T-helper 1 cell treated with Interleukin-12 subunit alpha and Interleukin-12 subunit beta and Interleukin-4 antibody, amounts not matched to agents 30 ng/mL and 1 ng/mL, for 36 hours (primary cell): ENCODE measurements at regions not wholly inside any gene's neighbourhood (a gene's known extent, or its start where the extent isn't known, plus 50 kb on each side); places are given as distances from the start of the nearest gene placed in this dataset.
"Not testable (repeated sequence)": the region's sequence is repeated elsewhere in the genome, so short reads cannot be mapped to it uniquely, and the experiment has no call there.

ENCODE experiments used
- intact Hi-C: fragments of 100-400 bp; cut with micrococcal nuclease; formaldehyde crosslinking; loops from one replicate; pipeline ENCODE4 v1.15.1; 2024

DNA sequence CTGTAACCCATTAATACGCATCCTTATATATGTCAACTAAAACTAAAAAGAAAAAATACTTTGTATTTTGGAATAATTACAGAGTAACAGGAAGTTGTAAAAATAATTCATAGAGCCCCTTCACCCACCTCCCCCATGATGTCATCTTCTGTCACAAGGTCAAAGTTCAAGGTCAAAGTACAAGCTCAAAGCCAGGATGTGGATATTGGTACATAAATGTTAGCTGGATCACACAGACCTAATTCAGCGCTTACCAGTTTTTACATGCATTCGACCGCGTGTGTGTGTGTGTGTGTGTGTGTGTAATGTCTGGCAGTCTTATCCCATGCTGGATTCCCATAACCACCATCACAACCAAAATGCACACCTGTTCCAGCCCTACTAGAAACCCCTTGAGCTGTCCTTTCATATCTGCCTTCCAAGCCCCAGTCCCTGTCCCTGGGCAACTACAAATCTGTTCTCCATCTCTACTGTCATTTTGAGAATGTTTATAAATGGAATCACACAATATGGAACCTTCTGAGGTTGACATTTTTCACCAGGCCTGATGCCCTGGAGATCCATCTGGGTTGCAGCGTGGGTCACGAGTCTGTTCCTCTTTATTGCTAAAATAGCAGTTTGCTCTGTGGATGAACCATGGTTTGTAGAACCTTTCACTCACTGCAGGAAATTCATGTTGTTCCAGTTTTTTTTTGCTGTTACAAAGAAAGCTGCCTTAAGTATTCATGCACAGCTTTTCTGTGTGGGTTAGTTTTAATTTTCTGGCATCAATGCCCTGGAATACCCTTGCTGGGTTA lies 153.6 kb upstream of the PITRM1 start:
- intact Hi-C loops = no loop called here

DNA sequence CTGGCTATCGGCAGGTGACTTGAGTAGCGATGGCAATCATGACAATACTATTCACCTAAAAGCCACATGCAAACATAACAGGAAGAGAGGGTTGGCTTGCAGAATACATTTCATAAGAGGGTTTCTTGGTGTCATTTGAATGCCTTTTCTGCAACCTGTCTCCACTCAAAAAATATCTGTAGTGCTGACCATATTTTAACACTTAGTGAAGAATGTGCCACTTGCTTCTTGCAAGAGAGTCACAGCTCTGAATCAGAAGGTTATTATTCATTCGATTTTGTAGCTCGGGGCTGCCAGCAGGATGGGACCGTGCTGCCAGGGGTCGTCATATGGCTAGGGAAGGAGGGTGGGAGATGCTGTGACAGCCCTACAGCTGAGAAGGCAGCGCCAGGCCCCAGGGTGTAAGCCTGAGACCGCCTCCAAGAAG lies 152.0 kb upstream of the PITRM1 start:
- intact Hi-C loops = no loop called here

DNA sequence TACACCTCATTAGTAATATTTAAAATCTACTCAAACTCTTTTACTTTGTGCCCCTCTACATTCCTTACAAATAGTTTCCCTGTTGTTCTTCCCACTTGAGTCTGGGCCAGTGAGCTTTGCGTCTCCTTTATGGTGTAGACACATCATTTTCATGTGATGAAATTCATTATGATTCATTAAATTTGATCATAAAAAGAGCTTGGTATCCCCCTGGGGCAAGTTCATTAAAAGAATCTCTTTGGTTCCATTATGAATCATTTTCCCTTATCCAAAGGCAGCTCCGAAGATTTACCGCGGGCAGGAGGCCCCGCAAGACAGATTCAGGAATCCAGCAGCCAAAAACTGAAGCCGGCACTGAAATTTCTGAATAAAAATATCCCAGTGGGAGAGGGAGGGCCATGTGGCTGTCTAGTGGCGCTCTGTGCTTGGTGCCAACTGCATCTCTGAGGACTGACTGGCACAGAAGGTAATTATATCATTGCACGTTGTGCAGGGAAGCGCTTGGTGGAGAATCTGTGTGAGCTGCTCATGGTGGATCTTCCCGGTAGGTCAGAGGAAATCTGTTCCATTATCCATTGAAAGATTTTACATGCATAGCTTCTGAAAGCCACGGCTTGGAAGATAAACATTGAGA lies 151.4 kb upstream of the PITRM1 start:
- intact Hi-C loops = no loop called here

DNA sequence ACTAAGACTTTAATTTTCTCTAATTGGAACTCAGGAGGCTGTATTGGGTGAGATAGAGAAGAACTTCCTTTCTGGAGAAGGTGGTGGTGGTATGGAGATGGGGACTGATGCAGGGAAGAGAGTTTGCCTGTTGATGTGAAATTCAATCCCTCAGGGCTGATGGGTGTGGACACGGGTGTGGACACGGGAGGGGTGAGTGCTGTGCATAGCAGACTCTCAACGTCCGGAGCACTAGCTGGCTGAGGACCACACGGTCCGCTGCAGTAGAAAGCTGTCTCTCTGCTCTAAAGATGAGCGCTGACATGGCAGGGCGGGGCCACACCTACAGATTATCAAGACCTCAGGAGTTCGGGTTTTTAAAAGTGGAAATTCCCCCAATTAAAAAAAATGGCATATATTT lies 148.5 kb upstream of the PITRM1 start:
- intact Hi-C loops = no loop called here

DNA sequence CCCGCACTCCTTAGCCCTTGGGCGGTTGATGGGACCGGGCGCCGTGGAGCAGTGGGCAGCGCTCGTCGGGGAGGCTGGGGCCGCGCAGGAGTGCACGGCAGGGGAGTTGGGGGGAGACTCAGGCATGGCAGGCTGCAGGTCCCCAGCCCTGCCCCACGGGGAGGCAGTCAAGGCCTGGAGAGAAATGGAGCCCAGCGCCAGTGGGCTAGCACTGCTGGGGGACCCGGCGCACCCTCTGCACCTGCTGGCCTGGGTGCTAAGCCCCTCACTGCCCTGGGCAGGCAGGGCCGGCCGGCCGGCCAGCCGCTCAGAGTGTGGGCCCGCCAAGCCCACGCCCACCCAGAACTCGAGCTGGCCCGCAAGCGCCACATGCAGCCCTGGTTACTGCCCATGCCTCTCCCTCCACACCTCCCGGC lies 147.2 kb upstream of the PITRM1 start:
- intact Hi-C loops = no loop called here

DNA sequence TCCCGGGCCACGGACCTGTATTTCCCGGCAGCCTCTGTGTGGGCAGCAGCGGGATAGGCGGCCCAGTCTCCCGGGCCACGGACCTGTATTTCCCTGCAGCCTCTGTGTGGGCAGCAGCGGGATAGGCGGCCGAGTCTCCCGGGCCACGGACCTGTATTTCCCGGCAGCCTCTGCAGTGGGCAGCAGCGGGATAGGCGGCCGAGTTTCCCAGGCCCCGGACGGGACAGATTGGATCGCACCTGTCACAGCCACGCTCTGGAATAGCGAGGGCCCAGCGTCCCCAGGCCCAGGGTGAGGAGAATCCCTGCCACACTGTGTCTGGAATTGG lies 145.9 kb upstream of the PITRM1 start:
- intact Hi-C loops = not testable (repeated sequence)

DNA sequence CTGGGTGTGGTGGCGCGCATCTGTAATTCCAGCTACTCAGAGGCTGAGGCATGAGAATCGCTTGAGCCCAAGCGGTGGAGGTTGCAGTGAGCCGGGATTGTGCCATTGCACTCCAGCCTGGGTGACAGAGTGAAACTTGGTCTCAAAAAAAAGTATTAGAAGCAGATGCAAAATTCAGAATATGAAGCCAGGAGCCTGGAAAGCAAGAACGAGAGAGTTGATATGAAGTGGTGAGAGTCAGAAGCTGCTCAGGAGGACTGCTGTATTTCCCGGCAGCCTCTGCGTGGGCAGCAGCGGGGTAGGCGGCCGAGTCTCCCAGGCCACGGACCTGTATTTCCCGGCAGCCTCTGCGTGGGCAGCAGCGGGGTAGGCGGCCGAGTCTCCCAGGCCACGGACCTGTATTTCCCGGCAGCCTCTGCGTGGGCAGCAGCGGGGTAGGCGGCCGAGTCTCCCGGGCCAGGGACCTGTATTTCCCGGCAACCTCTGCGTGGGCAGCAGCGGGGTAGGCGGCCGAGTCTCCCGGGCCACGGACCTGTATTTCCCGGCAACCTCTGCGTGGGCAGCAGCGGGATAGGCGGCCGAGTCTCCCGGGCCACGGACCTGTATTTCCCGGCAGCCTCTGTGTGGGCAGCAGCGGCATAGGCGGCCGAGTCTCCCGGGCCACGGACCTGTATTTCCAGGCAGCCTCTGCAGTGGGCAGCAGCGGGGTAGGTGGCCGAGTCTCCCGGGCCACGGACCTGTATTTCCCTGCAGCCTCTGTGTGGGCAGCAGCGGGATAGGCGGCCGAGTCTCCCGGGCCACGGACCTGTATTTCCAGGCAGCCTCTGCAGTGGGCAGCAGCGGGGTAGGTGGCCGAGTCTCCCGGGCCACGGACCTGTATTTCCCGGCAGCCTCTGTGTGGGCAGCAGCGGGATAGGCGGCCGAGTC lies 145.2 kb upstream of the PITRM1 start:
- intact Hi-C loops = not testable (repeated sequence)

DNA sequence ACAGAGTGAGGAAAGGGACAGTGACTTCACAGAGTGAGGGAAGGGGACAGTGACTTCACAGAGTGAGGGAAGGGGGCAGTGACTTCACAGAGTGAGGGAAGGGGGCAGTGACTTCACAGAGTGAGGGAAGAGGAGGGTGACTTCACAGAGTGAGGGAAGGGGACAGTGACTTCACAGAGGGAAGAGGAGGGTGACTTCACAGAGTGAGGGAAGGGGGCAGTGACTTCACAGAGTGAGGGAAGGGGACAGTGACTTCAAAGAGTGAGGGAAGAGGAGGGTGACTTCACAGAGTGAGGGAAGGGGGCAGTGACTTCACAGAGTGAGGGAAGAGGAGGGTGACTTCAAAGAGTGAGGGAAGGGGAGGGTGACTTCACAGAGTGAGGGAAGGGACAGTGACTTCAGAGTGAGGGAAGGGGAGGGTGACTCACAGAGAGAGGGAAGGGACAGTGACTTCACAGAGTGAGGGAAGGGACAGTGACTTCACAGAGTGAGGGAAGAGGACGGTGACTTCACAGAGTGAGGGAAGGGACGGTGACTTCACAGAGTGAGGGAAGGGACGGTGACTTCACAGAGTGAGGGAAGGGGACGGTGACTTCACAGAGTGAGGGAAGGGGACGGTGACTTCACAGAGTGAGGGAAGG lies 142.0 kb upstream of the PITRM1 start:
- intact Hi-C loops = not testable (repeated sequence)

DNA sequence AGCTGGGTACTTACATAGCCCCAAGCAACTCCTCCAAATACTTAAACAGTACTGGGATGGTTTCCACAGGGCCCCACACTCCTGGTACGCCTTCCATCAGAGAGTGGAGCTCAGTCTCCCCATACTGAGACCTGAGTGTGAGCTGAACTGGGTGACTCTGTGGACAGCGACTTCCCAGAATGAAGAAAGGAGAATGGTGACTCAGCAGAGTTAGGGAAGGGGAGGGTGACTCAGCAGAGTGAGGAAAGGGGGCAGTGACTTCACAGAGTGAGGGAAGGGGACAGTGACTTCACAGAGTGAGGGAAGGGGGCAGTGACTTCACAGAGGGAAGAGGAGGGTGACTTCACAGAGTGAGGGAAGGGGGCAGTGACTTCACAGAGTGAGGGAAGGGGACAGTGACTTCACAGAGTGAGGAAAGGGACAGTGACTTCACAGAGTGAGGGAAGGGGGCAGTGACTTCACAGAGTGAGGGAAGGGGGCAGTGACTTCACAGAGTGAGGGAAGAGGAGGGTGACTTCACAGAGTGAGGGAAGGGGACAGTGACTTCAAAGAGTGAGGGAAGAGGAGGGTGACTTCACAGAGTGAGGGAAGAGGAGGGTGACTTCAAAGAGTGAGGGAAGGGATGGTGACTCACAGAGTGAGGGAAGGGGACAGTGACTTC lies 141.3 kb upstream of the PITRM1 start:
- intact Hi-C loops = not testable (repeated sequence)

DNA sequence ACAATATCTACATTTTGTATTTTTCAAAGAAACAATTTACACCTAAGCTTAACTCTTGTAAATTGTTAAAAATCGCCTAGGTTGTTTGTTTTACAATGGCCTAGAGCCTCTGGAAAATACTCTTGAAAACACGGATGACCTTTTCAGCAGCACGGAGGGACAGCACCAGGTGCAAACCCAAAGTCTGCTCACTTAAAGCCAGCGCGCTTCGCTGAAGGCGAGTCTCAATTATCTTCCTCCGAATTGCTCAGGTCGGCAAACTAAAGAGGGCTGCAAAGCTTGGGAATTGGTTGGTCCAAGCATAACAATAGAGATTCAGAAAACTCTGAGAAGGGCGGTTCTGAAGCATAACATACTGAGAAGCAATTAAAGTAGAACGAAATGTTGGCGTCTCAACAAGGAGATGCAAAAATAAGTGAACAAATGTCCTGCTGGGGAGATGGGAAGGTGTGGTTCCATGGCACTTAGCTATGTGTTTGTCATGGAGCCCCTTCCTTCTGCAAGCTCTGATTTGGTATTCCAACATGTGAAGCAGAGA lies 139.9 kb upstream of the PITRM1 start:
- intact Hi-C loops = no loop called here

DNA sequence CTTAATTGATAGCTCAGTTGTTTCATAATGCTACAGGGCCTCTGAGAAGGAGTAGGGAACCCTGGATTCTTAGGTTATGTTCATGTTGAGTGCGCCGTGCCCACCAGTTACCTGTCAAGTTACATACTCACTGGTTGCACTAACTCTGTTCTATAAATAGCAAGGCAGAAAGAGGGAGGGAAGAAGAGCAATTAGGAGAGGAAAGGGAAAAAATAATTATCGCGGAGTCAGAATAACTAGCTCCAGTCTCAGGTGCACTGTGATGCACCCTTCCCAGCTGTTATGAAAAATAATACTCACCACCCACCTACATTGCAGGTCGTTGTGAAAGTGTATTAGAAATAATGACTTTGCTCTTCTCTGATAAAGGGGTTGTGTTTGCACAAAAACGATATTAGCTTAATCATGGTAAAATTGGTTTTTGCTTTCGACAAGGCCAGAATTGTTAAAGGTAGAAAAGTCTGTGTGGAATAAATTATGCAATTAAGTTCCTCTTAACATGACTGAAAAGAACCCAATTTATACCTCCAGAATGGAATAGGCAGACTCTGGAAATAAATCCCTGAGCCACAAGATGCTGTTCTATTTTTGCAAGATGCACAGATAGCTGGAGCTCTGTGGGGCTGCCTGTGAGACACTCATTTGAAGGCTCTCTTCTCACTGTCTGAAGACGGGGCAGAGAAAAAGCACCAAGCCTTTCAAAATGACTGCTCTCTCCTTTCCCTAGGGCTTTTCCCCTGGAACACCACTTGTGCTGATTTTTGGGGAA lies 137.6 kb upstream of the PITRM1 start:
- intact Hi-C loops = no loop called here

DNA sequence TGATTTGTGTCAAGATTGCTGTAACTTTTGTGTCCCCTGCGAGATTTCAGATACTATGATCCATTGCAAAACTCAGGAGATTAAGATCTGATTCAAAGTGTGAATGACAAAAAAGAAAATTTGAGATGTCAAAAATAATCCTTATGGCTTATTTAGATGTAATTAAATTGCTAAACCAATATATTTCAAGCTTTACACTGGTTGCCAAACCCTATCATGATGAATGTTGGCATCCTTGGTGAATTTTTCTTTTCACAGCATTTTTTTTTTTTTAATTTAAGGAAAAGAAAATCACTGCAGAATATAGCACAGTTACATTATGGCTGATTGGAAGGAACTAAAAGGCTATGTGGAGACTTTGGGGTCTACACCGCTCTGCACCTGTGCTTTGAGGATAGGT lies 133.5 kb upstream of the PITRM1 start:
- intact Hi-C loops = no loop called here

DNA sequence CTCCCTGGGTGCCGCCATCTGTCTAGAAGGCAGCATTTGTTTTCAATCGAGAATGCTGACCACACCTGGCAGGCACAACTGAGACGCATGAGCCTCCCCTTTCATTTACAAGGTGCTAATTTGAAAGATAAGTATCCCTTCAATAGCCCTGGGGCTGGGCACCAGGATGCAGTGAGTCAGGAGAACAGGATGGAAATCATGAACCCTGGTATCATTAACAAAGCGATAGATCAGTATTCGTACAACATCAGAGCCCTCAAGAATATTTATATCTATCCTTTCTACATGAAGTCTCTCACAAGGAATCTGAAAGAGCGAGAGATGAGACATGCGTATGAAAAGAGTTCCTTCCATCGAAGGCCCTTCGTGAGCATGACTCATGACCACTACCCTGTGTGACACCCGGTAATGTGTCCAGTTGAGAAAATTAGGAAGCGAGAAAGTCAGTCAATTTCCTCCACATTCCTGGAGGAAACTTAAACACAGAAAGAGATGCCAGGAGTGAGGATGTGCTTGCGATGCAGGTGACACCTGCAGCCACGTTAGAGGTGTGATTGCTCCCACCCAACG lies 123.1 kb upstream of the PITRM1 start:
- intact Hi-C loops = no loop called here

DNA sequence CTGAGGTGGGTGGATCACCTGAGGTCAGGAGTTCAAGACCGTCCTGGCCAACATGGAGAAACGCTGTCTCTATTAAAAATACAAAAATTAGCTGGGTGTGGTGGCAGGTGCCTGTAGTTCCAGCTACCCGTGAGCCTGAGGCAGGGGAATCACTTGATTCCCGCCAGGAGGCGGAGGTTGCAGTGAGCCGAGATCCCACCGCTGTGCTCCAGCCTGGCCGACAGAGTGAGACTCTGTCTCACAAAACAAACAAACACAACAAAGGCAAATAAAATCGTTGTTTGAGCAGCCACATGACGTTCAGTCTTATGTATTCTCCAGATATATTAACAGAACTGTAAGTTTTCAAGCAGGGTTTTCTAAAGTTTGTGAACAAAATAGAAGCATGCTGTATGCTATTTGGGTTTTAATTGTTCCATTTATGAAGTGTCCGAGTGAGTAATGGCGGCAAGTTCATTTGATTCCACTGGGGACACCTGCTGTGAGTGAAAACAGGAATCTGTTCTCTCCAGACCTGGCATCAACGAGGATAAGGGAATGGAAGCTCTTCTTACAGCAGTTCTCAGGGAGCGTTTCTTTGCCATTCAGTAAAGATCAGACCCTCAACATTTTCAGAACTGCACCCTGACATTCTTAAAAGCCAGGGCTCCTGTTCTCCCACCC lies 122.5 kb upstream of the PITRM1 start:
- intact Hi-C loops = no loop called here

DNA sequence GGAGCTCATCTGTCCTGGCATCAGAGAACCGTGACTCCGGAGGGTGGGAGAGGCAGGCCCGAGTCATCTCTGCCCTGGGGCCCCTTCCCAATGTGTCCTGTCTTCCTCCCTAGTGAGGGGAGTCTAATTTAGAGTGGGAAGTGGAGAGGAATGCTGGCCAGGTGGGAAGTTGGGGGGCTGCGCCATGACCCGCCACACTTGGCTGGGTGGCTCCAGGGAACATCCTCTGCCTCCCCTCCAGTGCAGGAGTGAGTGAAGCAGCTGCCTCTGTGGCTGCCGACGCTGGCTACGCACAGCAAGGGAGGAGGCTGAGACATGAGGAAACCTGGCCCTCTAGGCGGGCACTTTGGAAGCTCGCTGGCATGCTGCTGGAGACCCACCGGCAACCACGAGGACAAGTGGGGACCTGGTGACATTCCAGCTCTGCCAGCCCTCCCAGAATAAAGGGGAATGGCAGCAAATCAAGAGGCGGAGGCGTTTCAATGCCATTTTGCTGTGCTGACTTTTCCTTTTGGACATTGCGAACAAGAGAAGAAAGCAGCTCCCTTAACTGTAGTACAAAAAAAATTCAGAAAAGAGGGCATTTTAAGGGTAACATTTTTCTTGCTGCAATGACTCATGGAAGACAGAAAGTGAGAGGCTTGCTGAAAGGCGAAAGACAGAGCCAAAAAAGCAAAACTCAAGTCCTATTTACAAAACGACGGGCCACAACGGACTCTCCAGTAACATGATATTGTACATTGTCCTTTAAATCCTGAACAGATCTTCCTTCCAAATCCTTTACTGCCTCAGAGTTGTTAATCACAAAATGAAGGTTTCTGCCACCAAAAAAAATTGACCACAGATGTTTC lies 121.2 kb upstream of the PITRM1 start:
- intact Hi-C loops = no loop called here

DNA sequence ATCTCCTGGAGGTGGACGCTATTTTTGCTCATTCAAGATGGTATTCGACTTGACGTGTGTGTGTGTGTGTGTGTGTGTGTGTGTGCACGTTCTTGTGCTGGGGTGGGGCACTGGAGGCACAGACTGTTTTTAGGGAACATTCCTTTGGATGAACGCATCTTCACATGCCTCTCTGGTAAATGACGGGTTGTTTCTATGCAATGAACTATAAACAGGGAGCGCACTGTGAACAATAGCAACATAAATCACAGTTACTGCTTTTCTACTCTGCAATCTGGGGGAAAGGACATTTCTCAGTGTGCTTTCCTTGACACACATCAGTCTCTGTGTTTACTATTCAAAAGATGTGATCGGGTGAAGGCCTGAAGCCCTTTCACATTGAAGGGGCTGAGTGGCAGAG lies 120.1 kb upstream of the PITRM1 start:
- intact Hi-C loops = no loop called here

DNA sequence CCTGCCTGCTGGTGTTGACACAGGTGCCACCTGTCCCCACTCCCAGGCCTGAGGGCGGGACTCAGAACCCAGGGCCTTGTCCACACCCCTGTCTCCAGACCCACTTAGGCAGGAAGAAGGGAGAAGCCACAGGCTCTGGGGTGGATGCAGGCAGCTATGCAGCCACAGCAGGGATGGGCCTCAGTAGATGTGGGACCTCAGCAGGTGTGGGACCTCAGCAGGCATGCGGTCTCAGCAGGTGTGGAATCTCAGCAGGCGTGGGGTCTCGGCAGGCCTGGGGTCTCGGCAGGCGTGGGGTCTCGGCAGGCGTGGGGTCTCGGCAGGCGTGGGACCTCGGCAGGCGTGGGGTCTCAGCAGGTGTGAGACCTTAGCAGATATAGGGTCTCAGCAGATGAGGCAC lies 118.0 kb upstream of the PITRM1 start:
- intact Hi-C loops = no loop called here
